GM23248 (cell line): ENCODE measurements at regions not wholly inside any gene's neighbourhood (a gene's known extent, or its start where the extent isn't known, plus 50 kb on each side); places are given as distances from the start of the nearest gene placed in this dataset.
A peak's percentile ranks its signal among the peaks of the same experiment; 100 is the strongest.

Source experiments
- DNase-seq: peaks from one replicate; pipeline ENCODE4 v3.0.0-alpha.2; 2015
- H2AFZ ChIP-seq: fragments of 200-600 bp; sonication (generic); 2 replicates; pipeline ENCODE4 v1.6.1; 2016; ENCODE audit warnings: antibody characterized with exemption
- H3F3A ChIP-seq: fragments of 200-600 bp; sonication (generic); 2 replicates; pipeline ENCODE4 v1.6.1; 2016; ENCODE audit warnings: mild to moderate bottlenecking, antibody characterized with exemption, mixed run types; ENCODE audit not compliant: insufficient read depth
- H3K27ac ChIP-seq: fragments of 200-600 bp; sonication (generic); 2 replicates; pipeline ENCODE4 v1.5.1; 2016; ENCODE audit warnings: mild to moderate bottlenecking
- H3K27me3 ChIP-seq: fragments of 200-600 bp; sonication (generic); replicated peaks from 2 replicates; pipeline ENCODE4 v1.6.1; 2016; ENCODE audit warnings: mild to moderate bottlenecking; ENCODE audit not compliant: insufficient read depth
- H3K36me3 ChIP-seq: fragments of 200-600 bp; sonication (generic); 2 replicates; pipeline ENCODE4 v1.6.1; 2016; ENCODE audit warnings: low read depth, mild to moderate bottlenecking
- H3K4me1 ChIP-seq: fragments of 200-600 bp; sonication (generic); 2 replicates; pipeline ENCODE4 v1.6.1; 2016; ENCODE audit warnings: mild to moderate bottlenecking; ENCODE audit not compliant: insufficient read depth
- H3K4me2 ChIP-seq: fragments of 200-600 bp; sonication (generic); one replicate; pipeline ENCODE4 v1.6.1; 2016; ENCODE audit warnings: mild to moderate bottlenecking; ENCODE audit not compliant: unreplicated experiment
- H3K4me3 ChIP-seq: fragments of 200-600 bp; sonication (generic); 2 replicates; pipeline ENCODE4 v1.5.1; 2016; ENCODE audit warnings: mild to moderate bottlenecking
- H3K79me2 ChIP-seq: fragments of 200-600 bp; sonication (generic); 2 replicates; pipeline ENCODE4 v1.6.1; 2016; ENCODE audit warnings: mild to moderate bottlenecking; ENCODE audit not compliant: insufficient read depth
- H3K9ac ChIP-seq: fragments of 200-600 bp; sonication (generic); 2 replicates; pipeline ENCODE4 v1.6.1; 2016; ENCODE audit warnings: mild to moderate bottlenecking
- H3K9me2 ChIP-seq: fragments of 200-600 bp; sonication (generic); 2 replicates; pipeline ENCODE4 v1.6.1; 2016; ENCODE audit warnings: mixed run types, mild to moderate bottlenecking, moderate library complexity; ENCODE audit not compliant: insufficient read depth
- H3K9me3 ChIP-seq: fragments of 200-600 bp; sonication (generic); one replicate; pipeline ENCODE4 v1.6.1; 2017; ENCODE audit warnings: low read depth
- H4K20me1 ChIP-seq: fragments of 200-600 bp; sonication (generic); 2 replicates; pipeline ENCODE4 v1.6.0; 2016; ENCODE audit not compliant: insufficient read depth
- EZH2 ChIP-seq: fragments of 200-600 bp; sonication (generic); IDR thresholded peaks from 2 replicates; pipeline ENCODE4 v1.6.1; 2018; ENCODE audit warnings: antibody characterized with exemption, mild to moderate bottlenecking; ENCODE audit not compliant: insufficient read depth, poor library complexity, severe bottlenecking
- EZH2phosphoT487 ChIP-seq: fragments of 200-600 bp; sonication (generic); IDR thresholded peaks from 2 replicates; pipeline ENCODE4 v1.6.1; 2018; ENCODE audit warnings: antibody characterized with exemption, moderate library complexity, mild to moderate bottlenecking, low read depth; ENCODE audit not compliant: insufficient read depth
- WGBS, 2 experiments: methylation state at CpG; one replicate each; pipeline ENCODE4 v1.1.6; 2015 to 2017; ENCODE audit warnings: low lambda C conversion rate in 2 of 2, low coverage in 1 of 2; ENCODE audit errors: missing lambda C conversion rate in 2 of 2; 5-methylcytosine and 5-hydroxymethylcytosine counted together
- in situ Hi-C: fragments of 300-500 bp; cut with MboI; formaldehyde crosslinking; loops from 2 replicates; pipeline ENCODE4 v1.15.0; 2020

GRCh38 chr12:5123921-5124320 is 80.2 kb downstream of the KCNA5 start:
- Histone ChIP-seq H3K36me3 (no peaks in the 10 kb centered on the region), H3K4me1 (0 out of 2 replicates have a peak, but pooled peaks cover 7% of the 10 kb centered on the region), H3F3A (no peaks in the 10 kb centered on the region), H3K27me3 (no peaks in the 10 kb centered on the region), H3K79me2 (no peaks in the 10 kb centered on the region), H3K27ac (no peak overlapping the region), H3K9me3 (no peaks in the 10 kb centered on the region), H3K4me2 (no peak overlapping the region), H4K20me1 (no peaks in the 10 kb centered on the region), H3K9ac (no peak overlapping the region), H3K9me2 (no peaks in the 10 kb centered on the region), H2AFZ (no peak overlapping the region), H3K4me3 (no peak overlapping the region)
- no peak for TF ChIP-seq EZH2phosphoT487
- no peak for TF ChIP-seq EZH2
- DNase-seq = peak; percentile 54
- WGBS, 2 experiments = 50 to 69% methylated on average over 2 of the region's 2 CpGs
- in situ Hi-C loops = no loop called here

- DNase-seq = no peak
- Histone ChIP-seq H3K9ac (no peak overlapping the region), H2AFZ (no peak overlapping the region), H3K9me3 (no peaks in the 10 kb centered on the region), H3K79me2 (no peaks in the 10 kb centered on the region), H3F3A (no peaks in the 10 kb centered on the region), H3K27ac (no peak overlapping the region), H3K4me2 (no peak overlapping the region), H3K4me3 (no peak overlapping the region), H3K9me2 (no peaks in the 10 kb centered on the region), H3K27me3 (no peaks in the 10 kb centered on the region), H3K36me3 (no peaks in the 10 kb centered on the region), H3K4me1 (0 out of 2 replicates have a peak, but pooled peaks cover 7% of the 10 kb centered on the region), H4K20me1 (no peaks in the 10 kb centered on the region)
- TF ChIP-seq EZH2phosphoT487 = no peak
- TF ChIP-seq EZH2 = no peak
- in situ Hi-C loops = no loop called here
These were observed 80.7 kb downstream of the KCNA5 start for GRCh38 chr12:5124401-5124800.

GRCh38 chr12:5134861-5135525 is 91.3 kb downstream of the KCNA5 start:
- Histone ChIP-seq H2AFZ (no peak overlapping the region), H3K4me1 (peaks cover 28% of the 10 kb centered on the region), H3K27ac (peak overlapping the region; percentile 31), H3F3A (peaks cover 13% of the 10 kb centered on the region; the same call in 1 of the 2 replicates), H3K4me2 (peak overlapping the region; percentile 1), H3K4me3 (no peak overlapping the region), H3K27me3 (0 out of 2 replicates have a peak, but pooled peaks cover 6% of the 10 kb centered on the region), H4K20me1 (no peaks in the 10 kb centered on the region), H3K36me3 (no peaks in the 10 kb centered on the region), H3K9me3 (no peaks in the 10 kb centered on the region), H3K79me2 (no peaks in the 10 kb centered on the region), H3K9me2 (no peaks in the 10 kb centered on the region), H3K9ac (no peak overlapping the region)
- in situ Hi-C loops = no loop called here
- peak; percentile 54 for DNase-seq
- 40 to 42% methylated on average over 5 of the region's 5 CpGs for WGBS, 2 experiments
- TF ChIP-seq EZH2phosphoT487 (no peak), EZH2 (no peak)

GRCh38 chr12:5138256-5138655 is 94.6 kb downstream of the KCNA5 start:
- no peaks in the 10 kb centered on the region for H3K79me2 ChIP-seq
- peak; percentile 52 for DNase-seq
- H3K27me3 ChIP-seq = 0 out of 2 replicates have a peak, but pooled peaks cover 1% of the 10 kb centered on the region
- no peaks in the 10 kb centered on the region for H3K9me3 ChIP-seq
- peak overlapping the region; percentile 48; the same call in 1 of the 2 replicates for H2AFZ ChIP-seq
- TF ChIP-seq EZH2 (no peak), EZH2phosphoT487 (no peak)
- no peaks in the 10 kb centered on the region for H4K20me1 ChIP-seq
- no peak overlapping the region for H3K4me3 ChIP-seq
- H3K36me3 ChIP-seq = no peaks in the 10 kb centered on the region
- H3K9me2 ChIP-seq = no peaks in the 10 kb centered on the region
- peaks cover 28% of the 10 kb centered on the region for H3K4me1 ChIP-seq
- no peak overlapping the region for H3K4me2 ChIP-seq
- H3K27ac ChIP-seq = peak overlapping the region; percentile 73
- H3K9ac ChIP-seq = peak overlapping the region; percentile 25; the same call in 1 of the 2 replicates
- H3F3A ChIP-seq = peaks cover 13% of the 10 kb centered on the region; the same call in 1 of the 2 replicates
- 32% methylated on average over 7 of the region's 7 CpGs for WGBS, 2 experiments
- in situ Hi-C loops = no loop called here
